Nephron (organoid): ENCODE measurements at regions not wholly inside any gene's neighbourhood (a gene's known extent, or its start where the extent isn't known, plus 50 kb on each side); places are given as distances from the start of the nearest gene placed in this dataset.

Experiments
- H3K27ac Mint-ChIP-seq, 3 experiments: 2 replicates each; pipeline ENCODE4 v1.8.0; 2020; ENCODE audit warnings: mixed read lengths in 3 of 3, mild to moderate bottlenecking in 2 of 3, moderate library complexity in 1 of 3
- H3K27me3 Mint-ChIP-seq: 2 replicates; pipeline ENCODE4 v1.8.0; 2021; ENCODE audit warnings: low read depth, mild to moderate bottlenecking, moderate library complexity, mixed read lengths
- H3K36me3 Mint-ChIP-seq: 2 replicates; pipeline ENCODE4 v1.8.0; 2020; ENCODE audit warnings: low read depth, mixed read lengths
- H3K4me1 Mint-ChIP-seq: 2 replicates; pipeline ENCODE4 v1.8.0; 2020; ENCODE audit warnings: mixed read lengths
- H3K4me3 Mint-ChIP-seq, 3 experiments: 2 replicates each; pipeline ENCODE4 v1.8.0; 2020; ENCODE audit warnings: mild to moderate bottlenecking in 3 of 3, mixed read lengths in 3 of 3, moderate library complexity in 2 of 3
- H3K9me3 Mint-ChIP-seq: 2 replicates; pipeline ENCODE4 v1.8.0; 2020; ENCODE audit warnings: mixed read lengths
- CTCF ChIP-seq, 3 experiments: fragments of 200-600 bp; sonication (generic); IDR thresholded peaks; one replicate each; pipeline ENCODE4 v1.5.0; 2021; ENCODE audit warnings: antibody characterized with exemption in 3 of 3; ENCODE audit not compliant: unreplicated experiment in 3 of 3

- Mint-ChIP-seq H3K9me3 (peaks cover 15% of the 10 kb centered on the region), H3K4me3 (no peak overlapping the region), H3K4me1 (peaks cover 44% of the 10 kb centered on the region)
Observed at GRCh38 chr2:39519886-39520285, 82.8 kb upstream of the MAP4K3 start.

GRCh38 chr2:39521876-39522517 lies 84.9 kb upstream of the MAP4K3 start:
- Mint-ChIP-seq H3K27me3 (no peaks in the 10 kb centered on the region), H3K9me3 (peaks cover 17% of the 10 kb centered on the region), H3K4me3 (no peak overlapping the region), H3K36me3 (peaks cover 23% of the 10 kb centered on the region), H3K27ac (no peak overlapping the region), H3K4me1 (peaks cover 31% of the 10 kb centered on the region)
- TF ChIP-seq CTCF (IDR thresholded peaks at IDR 0.05; ENCODE audit: unreplicated experiment in 3 of 3): no peak

More at GRCh38 chr2:39519886-39520285, 82.8 kb upstream of the MAP4K3 start:
- no peaks in the 10 kb centered on the region for H3K27me3 Mint-ChIP-seq
- no peak for TF ChIP-seq CTCF (IDR thresholded peaks at IDR 0.05; ENCODE audit: unreplicated experiment in 3 of 3)
- H3K27ac Mint-ChIP-seq: no peak overlapping the region
- peaks cover 23% of the 10 kb centered on the region for H3K36me3 Mint-ChIP-seq

GRCh38 chr2:39522518-39522877 lies 85.4 kb upstream of the MAP4K3 start:
- Mint-ChIP-seq H3K4me3 (no peak overlapping the region), H3K36me3 (peaks cover 23% of the 10 kb centered on the region), H3K4me1 (peaks cover 26% of the 10 kb centered on the region), H3K27me3 (no peaks in the 10 kb centered on the region), H3K9me3 (peaks cover 17% of the 10 kb centered on the region), H3K27ac (no peak overlapping the region)
- no peak for TF ChIP-seq CTCF (IDR thresholded peaks at IDR 0.05; ENCODE audit: unreplicated experiment in 3 of 3)

- Mint-ChIP-seq H3K27me3 (no peaks in the 10 kb centered on the region), H3K9me3 (peaks cover 17% of the 10 kb centered on the region), H3K36me3 (peaks cover 21% of the 10 kb centered on the region), H3K4me3 (no peak overlapping the region), H3K27ac (peak overlapping the region in 2 of 3 experiments; percentile 28 to 36), H3K4me1 (peaks cover 19% of the 10 kb centered on the region)
- no peak for TF ChIP-seq CTCF (IDR thresholded peaks at IDR 0.05; ENCODE audit: unreplicated experiment in 3 of 3)
Observed at GRCh38 chr2:39523308-39524044, 86.4 kb upstream of the MAP4K3 start.

GRCh38 chr2:39524061-39524460 lies 87.0 kb upstream of the MAP4K3 start:
- TF ChIP-seq CTCF (IDR thresholded peaks at IDR 0.05; ENCODE audit: unreplicated experiment in 3 of 3): no peak
- Mint-ChIP-seq H3K4me1 (peaks cover 19% of the 10 kb centered on the region), H3K4me3 (no peak overlapping the region), H3K9me3 (peaks cover 17% of the 10 kb centered on the region), H3K36me3 (peaks cover 18% of the 10 kb centered on the region), H3K27ac (peak overlapping the region in 2 of 3 experiments; percentile 28 to 36), H3K27me3 (no peaks in the 10 kb centered on the region)
